CD4-positive, alpha-beta T cell treated with Interleukin-6 at 100 ng/mL for 8 hours (primary cell): ENCODE measurements at regions not wholly inside any gene's neighbourhood (a gene's known extent, or its start where the extent isn't known, plus 50 kb on each side); places are given as distances from the start of the nearest gene placed in this dataset.

Experiments
- DNase-seq: peaks from one replicate; pipeline ENCODE4 v3.0.0-alpha.2; 2020; ENCODE audit warnings: mixed read lengths, low spot score

DNA sequence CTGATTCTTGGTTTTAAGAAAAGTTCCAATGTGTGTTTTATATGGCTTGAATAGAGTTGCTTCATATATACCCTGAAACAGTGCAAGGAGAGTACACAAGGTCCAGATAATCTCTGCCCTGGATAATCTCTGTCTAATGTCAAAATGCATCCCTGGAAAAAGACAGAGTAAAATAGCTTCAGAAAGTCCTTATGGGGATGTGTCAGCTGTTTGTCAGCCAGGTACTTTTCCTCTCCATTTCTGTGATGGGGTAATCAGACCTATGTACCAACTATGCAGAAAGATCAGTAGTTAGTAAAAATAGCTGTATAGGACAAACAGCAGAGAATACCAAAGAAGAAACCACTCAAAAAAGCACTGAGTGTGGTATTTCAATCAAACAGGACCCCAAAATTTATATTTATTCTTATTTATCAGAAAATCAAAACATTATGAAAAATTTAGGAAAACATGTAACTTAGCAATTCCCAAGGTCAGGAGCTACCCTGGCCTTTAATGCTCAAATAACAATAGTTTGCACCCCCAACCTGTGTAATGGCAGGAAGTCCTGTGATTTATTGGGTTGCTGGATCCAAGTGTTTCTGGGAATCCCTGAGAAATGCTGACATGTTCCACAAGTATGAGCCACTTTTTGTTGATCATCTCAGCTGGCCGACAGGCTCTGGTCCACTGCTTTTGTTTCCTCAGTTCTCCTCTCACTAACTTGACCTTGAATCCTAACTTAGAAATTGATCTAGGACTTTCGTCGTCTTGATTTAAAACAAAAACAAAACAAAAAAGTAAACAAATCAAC lies 69.6 kb downstream of the MDH1 start:
- no peak for DNase-seq

DNA sequence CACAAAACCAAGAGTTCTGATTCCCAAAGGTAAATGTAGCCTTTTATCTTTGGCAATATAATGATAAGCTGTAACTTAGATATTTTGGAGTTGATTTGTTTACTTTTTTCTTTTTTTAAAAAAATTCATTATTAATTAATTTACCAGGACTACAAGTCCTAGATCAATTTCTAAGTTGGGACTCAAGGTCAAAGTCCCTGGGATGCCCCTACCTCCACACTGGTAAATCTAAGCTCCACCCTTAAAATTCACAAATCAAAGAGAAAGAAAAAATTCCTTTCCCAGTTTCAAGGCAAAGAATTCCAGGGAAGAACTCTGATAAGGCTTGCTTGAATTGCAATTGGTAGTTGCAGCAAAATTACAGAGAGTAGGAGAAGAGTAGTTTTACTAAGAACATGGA lies 71.3 kb downstream of the MDH1 start:
- no peak for DNase-seq

DNA sequence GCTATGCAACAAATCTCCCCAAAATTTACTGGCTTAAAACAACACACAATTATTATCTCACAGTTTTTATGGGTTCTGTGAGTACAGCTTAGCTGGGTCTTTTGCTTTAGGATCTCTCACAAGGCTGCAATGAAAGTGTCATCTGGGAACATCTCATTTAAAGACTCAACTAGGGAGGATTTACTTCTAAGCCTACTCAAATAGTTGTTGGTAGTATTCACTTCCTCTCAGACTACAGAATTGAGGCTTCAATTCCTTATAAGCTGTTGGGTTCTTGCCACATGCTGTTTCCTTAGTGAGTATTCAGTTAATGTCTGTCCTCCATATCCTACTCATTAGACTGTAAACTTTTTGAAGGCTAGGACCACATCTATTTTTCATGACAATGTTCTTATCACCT lies 72.3 kb downstream of the MDH1 start:
- no peak for DNase-seq

DNA sequence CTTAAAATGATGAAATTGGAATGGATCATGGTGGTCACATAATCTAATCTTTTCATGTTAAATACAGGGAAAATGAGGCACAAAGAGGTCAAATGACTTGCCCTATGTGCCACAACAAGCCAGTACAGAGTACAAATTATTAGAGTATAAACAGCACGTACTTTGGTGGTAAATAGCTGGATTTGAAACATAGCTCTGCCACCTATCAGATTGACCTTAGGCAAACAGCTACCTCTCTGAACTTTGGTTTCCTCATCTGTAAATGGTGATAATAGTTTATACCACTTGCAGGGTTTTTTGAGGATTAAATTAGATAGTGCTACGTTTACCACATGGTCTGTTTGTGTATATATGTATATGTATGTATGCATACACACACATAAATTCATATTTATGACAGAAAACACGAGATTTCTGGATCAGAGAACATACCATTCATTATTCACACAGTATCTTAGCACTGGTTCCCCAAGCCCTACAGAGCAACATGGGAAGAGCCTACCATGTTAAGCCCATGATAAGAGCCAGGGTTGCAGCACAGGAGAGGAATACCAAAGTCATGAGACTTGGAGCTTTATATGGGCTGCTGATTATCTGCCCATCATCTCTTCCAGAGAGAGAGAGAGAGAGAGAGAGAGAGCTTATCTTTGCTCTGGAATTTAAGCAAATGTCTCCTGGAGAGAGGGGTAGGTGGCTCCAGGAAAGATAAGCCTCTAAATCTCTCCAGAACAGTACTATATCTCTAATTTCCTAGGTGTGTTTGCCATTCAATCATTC lies 73.5 kb downstream of the MDH1 start:
- no peak for DNase-seq

DNA sequence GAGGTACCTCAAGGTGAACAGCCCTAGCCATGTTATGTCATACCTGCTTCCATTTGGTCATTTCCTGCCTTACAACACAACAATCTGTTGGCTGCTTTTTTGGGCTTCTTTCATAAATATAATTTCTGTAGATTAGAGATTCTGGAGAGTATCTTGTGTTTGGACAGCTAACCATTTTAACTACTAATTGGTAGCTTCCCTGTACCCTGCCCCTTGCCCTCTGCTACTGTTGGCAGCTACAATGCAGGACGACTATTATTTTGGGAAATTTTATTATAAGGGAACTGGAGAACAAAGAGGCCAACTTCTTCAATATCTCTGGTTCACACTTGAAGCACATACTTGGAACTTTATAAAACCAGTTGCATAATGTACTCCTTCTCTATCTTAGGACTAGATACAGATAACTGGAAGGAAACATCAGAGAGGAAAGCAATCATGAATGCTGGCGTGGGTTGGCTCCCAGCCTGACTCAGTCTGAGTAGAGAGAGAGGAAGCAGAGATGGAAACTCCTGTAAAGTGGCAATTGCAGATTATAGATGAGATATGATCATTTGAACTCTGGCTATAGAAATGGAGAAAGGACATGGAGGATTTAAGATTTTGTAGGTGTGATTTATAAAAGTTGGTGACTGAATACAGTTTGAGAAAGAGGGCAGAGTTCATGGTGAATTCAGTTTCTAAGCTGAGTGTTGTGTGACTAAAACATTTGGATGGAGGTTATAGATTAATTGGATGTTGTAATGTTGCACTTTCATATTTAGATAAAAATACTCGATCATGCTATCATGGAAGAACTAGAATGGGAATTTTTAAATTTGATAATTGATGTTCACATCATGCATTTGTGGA lies 74.5 kb downstream of the MDH1 start:
- no peak for DNase-seq

DNA sequence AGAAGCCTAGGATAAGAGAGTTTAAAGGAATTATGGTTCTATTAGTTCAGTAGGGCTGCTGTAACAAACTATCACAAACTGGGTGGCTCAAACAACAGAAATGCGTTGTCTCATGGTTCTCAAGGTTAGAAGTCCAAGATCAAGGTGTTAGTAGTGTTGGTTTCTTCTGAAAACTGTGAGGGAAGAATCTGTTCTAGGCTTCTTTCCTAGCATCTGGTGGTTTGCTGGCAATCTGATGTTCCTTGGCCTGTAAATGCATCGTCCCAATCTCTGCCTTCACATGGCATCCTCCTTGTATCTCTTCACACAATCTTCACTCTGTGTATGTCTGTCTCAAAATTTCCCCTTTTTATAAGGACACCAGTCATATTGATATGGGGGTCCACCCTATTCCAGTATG lies 76.3 kb downstream of the MDH1 start:
- no peak for DNase-seq

DNA sequence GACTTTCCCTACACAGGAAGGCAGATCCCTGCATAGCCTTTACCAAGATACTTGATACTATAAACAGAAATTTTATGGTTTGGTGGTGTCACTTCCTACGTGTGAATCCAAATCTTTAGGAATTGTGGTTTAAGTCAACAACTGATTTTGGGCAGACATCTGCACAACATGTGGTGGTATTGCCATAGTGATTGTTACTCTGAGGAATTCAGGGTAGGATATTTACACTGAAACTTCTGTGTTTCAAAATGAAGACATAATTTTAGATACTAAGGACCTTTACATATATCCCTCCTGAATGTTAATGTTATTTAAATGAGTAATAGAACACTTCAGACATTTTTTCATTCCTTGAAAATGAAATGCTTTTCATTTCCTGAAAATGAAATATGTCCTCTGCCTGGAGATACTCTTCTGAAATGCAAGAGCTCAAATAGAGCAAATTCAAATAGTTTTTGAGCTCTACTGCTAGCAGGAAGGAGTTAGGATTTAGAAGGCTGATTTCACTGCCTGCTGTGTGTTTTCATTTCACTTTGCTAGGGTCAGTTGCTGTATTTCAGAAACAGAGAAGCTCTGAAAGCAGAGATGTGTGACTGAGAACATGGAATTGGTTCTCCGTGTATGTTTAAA lies 77.2 kb downstream of the MDH1 start:
- DNase-seq, result no peak

DNA sequence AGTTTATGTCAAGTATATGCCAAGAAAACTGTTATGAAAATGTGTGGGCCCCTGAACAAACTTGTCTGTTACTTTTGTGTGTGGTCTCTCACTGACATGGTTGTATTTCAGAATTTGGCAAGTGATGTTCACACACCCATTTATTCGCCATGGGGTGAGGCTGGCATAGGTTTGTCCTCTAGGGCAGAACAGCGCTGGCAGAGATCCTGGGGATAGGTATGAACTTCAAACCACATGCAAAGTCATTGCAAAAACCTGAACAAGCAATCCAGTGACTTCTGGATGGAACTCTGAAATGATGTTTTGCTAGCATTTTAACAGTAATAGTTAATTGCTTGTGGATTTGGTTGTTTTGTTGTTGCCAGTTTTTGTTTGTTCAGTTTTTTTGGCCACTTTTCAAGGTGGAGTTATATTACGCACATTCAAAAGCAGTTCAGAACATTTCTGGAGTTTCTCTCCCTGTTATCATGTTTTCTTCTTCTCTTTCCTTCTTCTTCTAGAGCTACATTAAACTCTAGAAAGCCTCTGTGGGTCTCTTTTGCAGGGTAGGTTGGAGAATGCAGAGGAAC lies 78.5 kb downstream of the MDH1 start:
- DNase-seq, result no peak

DNA sequence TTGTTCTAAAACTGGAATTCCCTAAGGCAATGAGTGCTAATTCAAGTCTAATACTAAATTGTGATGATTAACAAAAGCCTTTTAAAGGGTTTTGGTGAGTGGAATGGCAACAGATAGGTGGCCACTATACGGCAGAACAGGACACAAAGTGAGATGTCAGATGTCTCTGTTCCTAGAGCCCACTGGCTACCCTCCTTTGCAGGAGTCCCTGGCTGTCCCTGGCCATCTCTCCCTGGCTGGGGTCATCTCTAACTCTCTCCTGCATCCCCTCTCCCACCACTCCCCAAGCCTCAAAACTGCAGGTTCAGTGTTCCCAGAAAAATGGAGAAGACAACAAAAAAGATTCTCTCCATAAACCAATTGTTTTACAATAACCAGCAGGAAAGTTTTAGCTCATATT lies 79.2 kb downstream of the MDH1 start:
- DNase-seq, result no peak

DNA sequence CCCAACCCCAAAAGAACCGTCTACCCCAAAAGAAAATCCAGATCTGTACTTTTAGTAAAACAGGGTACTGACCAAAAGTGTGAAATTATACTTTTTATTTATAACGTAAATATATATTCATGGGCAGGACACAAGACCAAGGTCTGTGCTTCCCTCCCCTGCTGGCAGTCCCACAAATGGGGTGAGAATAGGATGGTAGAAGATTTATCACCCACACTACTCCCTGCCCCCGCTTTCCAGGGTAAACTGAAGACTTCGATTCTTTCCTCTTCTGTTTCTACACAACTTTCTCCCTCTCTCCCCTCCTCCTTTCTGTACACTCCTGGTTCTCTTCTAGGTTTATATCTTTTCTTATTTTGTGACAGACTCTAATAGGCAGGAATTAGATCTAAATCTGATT lies 79.7 kb downstream of the MDH1 start:
- DNase-seq, result no peak

DNA sequence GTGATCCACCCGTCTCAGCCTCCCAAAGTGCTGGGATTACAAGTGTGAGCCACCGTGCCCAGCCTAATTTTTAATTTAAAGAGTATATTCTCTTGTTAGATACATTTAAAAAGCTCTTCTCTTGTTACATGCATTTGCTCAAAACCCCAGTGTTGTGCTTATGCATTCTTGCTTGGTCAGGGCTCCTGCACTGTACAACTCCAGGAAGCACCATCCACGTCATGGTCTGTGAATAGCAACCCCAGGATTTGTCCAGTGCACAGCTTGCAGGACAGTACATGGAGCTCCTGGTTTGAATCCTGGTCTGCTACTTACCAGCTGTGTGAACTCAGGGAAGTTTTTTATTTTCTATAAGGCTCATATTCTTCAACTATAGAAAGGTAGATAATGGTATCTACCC lies 80.8 kb downstream of the MDH1 start:
- DNase-seq, result no peak

DNA sequence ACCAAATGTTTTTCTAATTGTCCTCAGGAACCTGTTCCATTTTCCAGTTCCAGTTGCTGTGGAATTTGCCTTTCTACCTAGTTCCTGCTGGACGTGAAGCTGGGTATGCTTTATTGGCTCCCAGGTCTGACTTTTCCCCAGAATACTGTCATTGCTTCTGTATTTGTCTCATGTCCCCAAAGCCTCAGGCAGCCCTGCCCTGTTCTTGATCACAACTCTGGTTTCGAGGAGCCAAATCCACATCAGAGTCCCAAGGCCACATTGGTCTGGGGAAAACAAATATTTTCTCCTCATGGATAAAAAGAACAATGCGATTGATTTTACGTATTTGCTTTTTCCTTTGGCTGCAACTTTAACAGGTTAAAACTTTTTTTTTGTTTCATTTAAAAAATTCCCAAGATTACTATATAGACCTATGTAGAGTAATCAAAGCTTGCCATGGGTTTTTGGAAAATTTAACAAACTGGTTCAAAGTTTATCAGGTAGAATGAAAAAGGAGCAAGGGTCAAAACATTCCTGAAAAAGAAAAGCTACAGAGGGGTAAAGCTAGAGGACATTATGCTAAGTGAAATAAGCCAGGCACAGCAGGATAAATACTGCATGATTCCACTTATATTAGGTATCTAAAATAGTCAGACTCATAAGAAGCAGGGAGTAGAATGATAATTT lies 85.2 kb downstream of the MDH1 start:
- DNase-seq, result no peak

DNA sequence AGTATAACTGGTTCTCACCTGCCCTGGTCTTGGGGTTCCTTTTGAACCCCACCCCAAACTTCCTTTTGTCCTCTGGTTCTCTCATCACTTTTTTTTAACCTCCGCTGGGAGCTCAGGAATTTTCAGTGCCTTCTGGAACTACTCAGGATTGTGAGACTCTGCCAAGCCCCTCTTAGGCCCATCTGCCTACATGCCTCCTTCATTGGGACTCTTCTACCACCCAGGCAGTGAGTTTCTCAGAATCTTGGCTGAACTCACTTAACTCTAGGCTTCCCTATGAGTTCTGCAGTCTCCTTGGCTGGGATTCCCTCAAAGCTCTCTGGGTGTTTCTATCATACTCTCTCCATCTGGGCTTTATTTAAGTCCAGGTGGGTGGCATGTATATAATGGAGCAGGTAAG lies 86.3 kb downstream of the MDH1 start:
- DNase-seq, result no peak

DNA sequence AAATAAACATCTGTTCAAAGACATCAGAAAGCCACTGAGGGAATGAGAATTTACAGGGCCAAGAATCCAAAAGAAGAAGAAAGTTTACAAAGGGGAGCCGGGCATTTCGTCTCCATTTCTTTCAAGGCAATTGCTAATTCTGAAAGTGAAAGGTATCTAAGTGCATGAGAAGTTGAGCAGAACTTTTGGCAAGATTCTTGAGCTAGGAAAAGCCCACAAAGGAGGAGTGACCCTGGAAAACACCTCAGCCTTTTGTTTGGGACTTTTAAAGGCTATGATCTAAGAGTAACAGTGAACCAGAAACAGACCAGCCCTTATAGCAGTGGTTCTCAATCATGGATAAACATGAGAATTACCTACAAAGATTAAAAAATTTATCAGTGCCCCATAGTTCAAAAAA lies 87.4 kb downstream of the MDH1 start:
- no peak for DNase-seq

DNA sequence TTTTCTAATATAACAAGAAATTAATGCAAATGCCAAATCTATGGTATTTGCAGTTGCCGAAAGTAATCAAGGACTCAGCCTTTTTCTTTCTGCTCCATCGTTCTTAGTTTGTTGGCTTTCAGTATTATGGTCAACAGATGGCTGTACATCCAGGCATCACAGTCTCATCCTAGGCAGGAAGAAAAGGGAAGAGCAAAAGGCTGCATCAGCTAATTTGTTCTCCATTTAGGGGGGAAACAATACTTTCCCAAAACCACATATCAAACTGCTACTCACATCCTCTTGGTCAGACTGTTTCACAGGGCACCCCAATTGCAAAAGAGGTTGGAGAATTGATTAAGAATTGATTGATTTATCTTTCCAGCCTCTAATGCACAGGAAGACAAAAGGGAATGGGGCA lies 89.3 kb downstream of the MDH1 start:
- DNase-seq, result no peak

DNA sequence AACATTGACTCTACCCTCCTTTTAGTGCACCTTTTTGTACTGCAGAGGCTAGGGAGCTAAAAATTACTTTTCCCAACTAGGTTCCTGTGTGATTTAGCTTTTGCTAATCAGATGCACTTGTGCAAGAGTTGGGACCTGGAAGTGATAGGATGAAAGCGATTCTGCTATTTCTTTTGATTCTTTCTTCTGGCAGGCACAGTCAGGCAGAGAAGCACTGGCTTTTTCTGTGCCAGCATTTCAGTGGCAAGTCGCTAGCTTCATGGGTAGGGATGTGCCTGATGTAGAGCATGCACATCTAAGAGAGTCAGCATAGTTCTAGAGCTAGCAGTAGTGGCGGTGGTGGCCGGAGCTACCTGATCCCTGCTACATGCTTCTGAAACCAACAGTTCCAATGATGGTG lies 89.8 kb downstream of the MDH1 start:
- DNase-seq, result no peak

DNA sequence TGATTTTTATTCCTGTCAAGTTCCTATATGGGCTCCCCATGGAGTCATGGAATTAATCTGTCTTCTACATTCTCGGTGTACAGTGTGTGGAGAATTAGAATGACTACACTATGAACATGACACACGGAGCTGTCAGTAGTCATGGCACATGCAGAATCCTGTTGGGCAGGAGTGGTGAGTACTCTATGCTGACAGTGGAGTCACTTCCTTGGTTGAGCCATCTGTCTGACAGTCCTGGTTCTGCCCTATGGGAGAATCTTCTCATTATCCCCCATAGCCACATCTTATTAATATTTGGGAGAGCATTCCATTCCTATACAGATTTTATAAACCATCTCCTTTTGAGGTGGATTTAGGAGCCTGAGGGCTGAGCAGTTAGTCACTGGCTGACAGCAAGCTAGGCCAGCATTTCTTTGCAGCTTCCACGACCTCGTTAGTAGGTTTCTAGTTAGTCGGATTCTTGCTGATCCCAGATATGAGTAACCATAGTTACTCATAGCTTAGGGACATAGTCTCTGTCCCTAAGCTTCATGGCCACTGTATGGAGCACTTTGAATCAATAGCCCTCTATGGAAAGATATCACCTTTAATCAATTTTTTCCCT lies 90.6 kb downstream of the MDH1 start:
- no peak for DNase-seq

DNA sequence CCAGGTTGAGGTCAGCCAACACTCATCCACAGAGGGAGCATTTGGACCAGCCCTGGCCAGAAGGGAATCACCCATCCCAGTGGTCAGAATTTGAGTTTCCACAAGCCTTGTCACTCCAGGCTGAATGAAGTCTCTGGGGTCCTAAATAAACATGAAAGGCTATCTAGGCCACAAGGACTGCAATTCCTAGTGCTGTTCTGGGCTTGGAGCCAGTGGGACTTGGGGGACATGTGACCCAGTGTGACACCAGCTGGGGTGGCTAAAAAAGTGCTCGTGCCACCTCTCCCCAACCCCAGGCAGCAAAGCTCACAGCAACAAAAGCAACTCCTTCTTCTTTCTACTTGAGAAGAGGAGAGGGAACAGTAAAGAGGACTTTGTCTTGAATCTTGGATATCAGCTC lies 91.7 kb downstream of the MDH1 start:
- no peak for DNase-seq

DNA sequence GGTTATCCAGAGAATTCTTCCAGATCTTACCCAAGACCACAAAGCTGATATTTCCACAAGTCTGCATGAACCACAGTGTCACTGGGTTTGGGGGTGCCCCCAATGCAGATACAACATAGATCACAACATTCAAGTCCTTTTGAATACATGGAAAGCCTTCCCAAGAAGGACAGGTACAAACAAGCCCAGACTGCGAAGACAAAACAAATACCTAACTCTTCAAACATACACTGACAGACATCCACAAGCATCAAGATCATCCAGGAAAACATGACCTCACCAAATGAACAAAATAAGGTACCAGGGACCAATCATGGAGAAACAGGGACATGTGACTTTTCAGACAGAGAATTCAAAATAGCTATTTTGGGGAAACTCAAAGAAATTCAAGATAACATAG lies 93.1 kb downstream of the MDH1 start:
- no peak for DNase-seq

DNA sequence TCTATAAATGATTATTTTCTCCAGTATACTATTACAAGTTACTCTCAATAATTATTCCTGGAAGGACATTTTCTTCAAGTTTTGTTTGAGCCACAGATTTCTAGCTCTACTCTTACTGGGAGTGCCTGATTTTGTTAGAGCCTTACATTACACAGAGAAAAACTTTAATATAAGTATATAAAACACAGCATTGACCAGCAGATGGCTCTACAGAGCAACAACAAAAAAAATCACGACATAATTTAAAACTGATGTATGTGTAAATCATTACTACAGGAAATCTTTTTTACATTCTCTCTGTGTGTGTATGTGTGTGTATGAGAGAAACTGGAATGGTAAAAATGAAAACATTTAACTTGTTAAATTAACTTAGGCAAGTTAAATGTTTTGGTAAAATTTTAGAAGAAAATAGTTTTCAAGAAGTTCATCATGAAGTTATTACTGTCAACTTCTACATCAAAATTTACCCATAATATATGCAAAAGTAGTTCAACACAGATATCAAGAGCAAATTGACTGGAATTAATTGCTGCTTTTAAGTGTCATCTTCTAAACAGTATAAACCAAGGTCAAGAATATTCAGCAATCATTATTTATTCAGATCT lies 103.3 kb downstream of the MDH1 start:
- peak; percentile 29 for DNase-seq

DNA sequence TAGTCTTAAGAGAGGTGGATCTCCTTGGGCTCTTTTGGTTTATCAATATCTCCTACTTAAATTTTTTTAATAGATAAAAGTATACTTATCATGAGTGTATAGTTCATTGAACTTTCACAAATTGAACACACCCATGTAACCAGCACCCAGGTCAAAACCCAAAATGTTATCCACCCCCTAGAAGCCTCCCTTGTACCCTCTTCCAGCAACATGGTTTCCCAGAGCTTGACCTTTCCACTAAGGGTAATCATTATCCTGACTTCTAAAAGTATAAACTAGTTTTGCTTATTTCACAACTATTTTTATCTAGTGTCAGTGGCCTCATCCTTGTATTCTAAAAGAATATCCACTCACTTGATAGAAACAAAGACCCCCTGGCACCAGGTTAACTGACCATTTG lies 106.8 kb downstream of the MDH1 start:
- no peak for DNase-seq
